Esophagus muscularis mucosa (tissue), 4 donors: ENCODE measurements at regions not wholly inside any gene's neighbourhood (a gene's known extent, or its start where the extent isn't known, plus 50 kb on each side); places are given as distances from the start of the nearest gene placed in this dataset.

ENCODE experiments used
- DNase-seq: peaks from one replicate; pipeline ENCODE4 v3.0.0-alpha.2; 2017; ENCODE audit errors: extremely low spot score
- H3K27ac ChIP-seq, 4 donors: fragments of 200-600 bp; sonication (generic); replicated peaks in 1 of 4; 1 replicate in 3 of 4; 2 replicates in 1 of 4; pipeline ENCODE4 v1.5.1; 2016 to 2019; ENCODE audit warnings: mild to moderate bottlenecking in 1 of 4
- H3K27me3 ChIP-seq, 4 donors: fragments of 200-600 bp; sonication (generic); one replicate each; pipeline versions ENCODE4 v1.5.1 to v1.6.0; 2016 to 2019
- H3K36me3 ChIP-seq, 4 donors: fragments of 200-600 bp; sonication (generic); one replicate each; pipeline ENCODE4 v1.5.1; 2016 to 2019
- H3K4me1 ChIP-seq, 4 donors: fragments of 200-600 bp; sonication (generic); one replicate each; pipeline ENCODE4 v1.5.1; 2016 to 2019
- H3K4me3 ChIP-seq, 4 donors: fragments of 200-600 bp; sonication (generic); 1 replicate in 2 of 4; 2 replicates in 2 of 4; pipeline ENCODE4 v1.5.1; 2016 to 2019; ENCODE audit warnings: mild to moderate bottlenecking in 4 of 4, moderate library complexity in 1 of 4
- H3K9me3 ChIP-seq, 4 donors: fragments of 200-600 bp; sonication (generic); 1 replicate in 3 of 4; 2 replicates in 1 of 4; pipeline ENCODE4 v1.5.1; 2016 to 2019
- CTCF ChIP-seq, 3 experiments: fragments of 200-600 bp in 2 of 3; fragments of 450-650 bp in 1 of 3; sonication (generic) in 2 of 3; IDR thresholded peaks; one replicate each; pipeline ENCODE4 v1.5.1; 2017 to 2019; ENCODE audit warnings: antibody characterized with exemption in 3 of 3, mild to moderate bottlenecking in 2 of 3, moderate library complexity in 1 of 3
- EP300 ChIP-seq: sonication (generic); formaldehyde crosslinking; IDR thresholded peaks from one replicate; pipeline ENCODE4 v1.6.1; 2017; ENCODE audit warnings: antibody characterized with exemption
- POLR2A ChIP-seq: fragments of 450-650 bp; IDR thresholded peaks from one replicate; pipeline ENCODE4 v1.6.1; 2017; ENCODE audit warnings: antibody characterized with exemption, moderate library complexity, mild to moderate bottlenecking, low read depth
- POLR2AphosphoS5 ChIP-seq, 2 donors: sonication (generic); formaldehyde crosslinking; IDR thresholded peaks; one replicate each; pipeline ENCODE4 v1.6.1; 2017; ENCODE audit warnings: antibody characterized with exemption in 2 of 2
- WGBS: methylation state at CpG from one replicate; pipeline ENCODE4 v1.1.5; 2018; 5-methylcytosine and 5-hydroxymethylcytosine counted together
- intact Hi-C: fragments of 100-400 bp; cut with DNase I; formaldehyde crosslinking; loops from one replicate; pipeline ENCODE4 v1.15.1; 2023

DNA sequence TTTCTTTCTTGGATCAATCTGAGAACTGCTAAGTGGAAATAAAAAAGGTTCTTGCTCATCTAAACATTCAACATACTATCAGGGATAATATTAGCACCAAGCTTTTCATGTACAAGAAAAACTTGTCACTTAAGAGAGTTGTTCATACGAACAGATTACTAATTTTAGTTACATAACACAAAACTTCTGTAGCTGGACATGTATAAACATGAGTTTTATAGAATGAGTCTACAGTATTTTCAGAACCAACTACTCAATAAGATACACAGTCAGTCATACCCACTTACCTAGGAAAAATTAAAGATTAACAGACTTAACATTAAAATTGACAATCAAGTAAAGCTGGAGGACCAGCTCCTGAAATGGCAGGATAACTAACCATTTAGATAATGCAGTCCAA lies 540.1 kb upstream of the FAM241A start:
- no peak overlapping the region for H3K27ac ChIP-seq
- WGBS, result 56% methylated on average over 1 of the region's 1 CpG
- no peaks in the 10 kb centered on the region for H3K4me1 ChIP-seq
- no peak for DNase-seq
- TF ChIP-seq CTCF (IDR thresholded peaks at IDR 0.05) (no peak), POLR2A (no peak), EP300 (no peak), POLR2AphosphoS5 (IDR thresholded peaks at IDR 0.05) (no peak)
- no peaks in the 10 kb centered on the region for H3K9me3 ChIP-seq
- H3K4me3 ChIP-seq, result no peak overlapping the region
- no peaks in the 10 kb centered on the region for H3K36me3 ChIP-seq
- no peaks in the 10 kb centered on the region for H3K27me3 ChIP-seq
- intact Hi-C loops, result no loop called here

- 84% methylated on average over 4 of the region's 5 CpGs for WGBS
- no peaks in the 10 kb centered on the region for H3K36me3 ChIP-seq
- H3K27me3 ChIP-seq, result no peaks in the 10 kb centered on the region
- intact Hi-C loops, result no loop called here
- H3K4me3 ChIP-seq, result no peak overlapping the region
- no peaks in the 10 kb centered on the region for H3K9me3 ChIP-seq
- no peak overlapping the region for H3K27ac ChIP-seq
- no peaks in the 10 kb centered on the region for H3K4me1 ChIP-seq
- TF ChIP-seq EP300 (no peak), POLR2A (no peak), CTCF (IDR thresholded peaks at IDR 0.05) (no peak), POLR2AphosphoS5 (IDR thresholded peaks at IDR 0.05) (no peak)
- DNase-seq, result no peak
Observed at GRCh38 chr4:111610681-111611080, 534.6 kb upstream of the FAM241A start.

DNA sequence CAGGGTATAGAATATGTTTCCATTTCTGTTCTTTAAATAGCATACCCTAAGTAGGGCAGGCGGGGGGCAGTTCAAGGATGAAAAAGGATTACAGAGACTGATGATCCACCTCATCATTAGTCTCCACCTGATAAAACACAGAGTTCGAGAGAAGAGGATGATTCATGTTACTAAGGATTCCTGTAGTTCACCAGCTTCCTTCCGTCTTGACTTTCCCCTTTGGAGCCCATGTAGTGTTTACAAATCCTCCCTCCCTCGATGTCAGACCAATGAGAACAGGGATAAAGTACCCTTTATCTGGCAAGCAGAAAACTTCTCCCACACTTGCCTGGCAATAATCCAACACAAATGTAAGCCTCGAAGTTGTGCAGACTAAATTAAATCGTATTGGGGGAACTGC lies 526.3 kb upstream of the FAM241A start:
- DNase-seq, result no peak
- no peak for TF ChIP-seq CTCF (IDR thresholded peaks at IDR 0.05)
- TF ChIP-seq POLR2AphosphoS5 (IDR thresholded peaks at IDR 0.05), result no peak
- TF ChIP-seq EP300, result no peak
- no peak for TF ChIP-seq POLR2A
- H3K27ac ChIP-seq, result no peak overlapping the region
- intact Hi-C loops, result no loop called here
- 34% methylated on average over 6 of the region's 6 CpGs for WGBS
- H3K4me1 ChIP-seq, result no peaks in the 10 kb centered on the region
- H3K27me3 ChIP-seq, result no peaks in the 10 kb centered on the region
- H3K36me3 ChIP-seq, result no peaks in the 10 kb centered on the region
- no peaks in the 10 kb centered on the region for H3K9me3 ChIP-seq
- no peak overlapping the region for H3K4me3 ChIP-seq

- DNase-seq, result no peak
- TF ChIP-seq EP300, result no peak
- no peak for TF ChIP-seq POLR2AphosphoS5 (IDR thresholded peaks at IDR 0.05)
- TF ChIP-seq CTCF (IDR thresholded peaks at IDR 0.05), result no peak
- TF ChIP-seq POLR2A, result no peak
- no peaks in the 10 kb centered on the region for H3K9me3 ChIP-seq
- H3K27ac ChIP-seq, result no peak overlapping the region
- no peaks in the 10 kb centered on the region for H3K4me1 ChIP-seq
- H3K36me3 ChIP-seq, result no peaks in the 10 kb centered on the region
- intact Hi-C loops, result no loop called here
- peaks cover 0 to 9% (median 0%) of the 10 kb centered on the region in 4 donors for H3K27me3 ChIP-seq
- WGBS, result 76% methylated on average over 10 of the region's 10 CpGs
- H3K4me3 ChIP-seq, result no peak overlapping the region
Observed at GRCh38 chr4:111628437-111628836, 516.8 kb upstream of the FAM241A start.

DNA sequence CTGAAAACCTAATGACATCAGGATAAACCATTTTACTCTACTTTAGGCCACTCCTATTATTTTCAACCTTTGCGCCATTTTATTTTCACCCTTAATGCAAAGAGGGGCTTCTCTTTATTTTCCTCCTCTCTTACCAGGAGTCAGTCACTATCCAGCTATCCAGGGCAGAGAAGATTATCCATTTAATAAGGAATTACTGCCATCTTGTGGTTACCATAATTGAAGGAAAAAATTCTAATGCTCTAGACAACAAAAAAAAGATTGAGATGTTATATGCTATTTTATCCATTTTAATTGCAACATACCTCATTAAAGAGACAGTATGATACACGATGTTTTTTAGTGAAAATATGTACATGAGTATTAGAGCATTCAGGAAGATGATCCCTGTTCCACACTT lies 514.5 kb upstream of the FAM241A start:
- Histone ChIP-seq H3K4me3 (no peak overlapping the region), H3K36me3 (no peaks in the 10 kb centered on the region), H3K9me3 (no peaks in the 10 kb centered on the region), H3K27ac (no peak overlapping the region), H3K27me3 (peaks cover 0 to 9% (median 0%) of the 10 kb centered on the region in 4 donors), H3K4me1 (no peaks in the 10 kb centered on the region)
- no peak for DNase-seq
- 39% methylated on average over 2 of the region's 2 CpGs for WGBS
- TF ChIP-seq POLR2A, result no peak
- TF ChIP-seq EP300, result no peak
- TF ChIP-seq CTCF (IDR thresholded peaks at IDR 0.05), result peak in 2 of 3 experiments; percentile 19 to 22
- no peak for TF ChIP-seq POLR2AphosphoS5 (IDR thresholded peaks at IDR 0.05)
- intact Hi-C loops, result no loop called here
